Eye (tissue), 1 donor: ENCODE measurements at regions not wholly inside any gene's neighbourhood (a gene's known extent, or its start where the extent isn't known, plus 50 kb on each side); places are given as distances from the start of the nearest gene placed in this dataset.

Experiments used
- DNase-seq: peaks from one replicate; pipeline ENCODE4 v3.0.0-alpha.2; 2015

DNA sequence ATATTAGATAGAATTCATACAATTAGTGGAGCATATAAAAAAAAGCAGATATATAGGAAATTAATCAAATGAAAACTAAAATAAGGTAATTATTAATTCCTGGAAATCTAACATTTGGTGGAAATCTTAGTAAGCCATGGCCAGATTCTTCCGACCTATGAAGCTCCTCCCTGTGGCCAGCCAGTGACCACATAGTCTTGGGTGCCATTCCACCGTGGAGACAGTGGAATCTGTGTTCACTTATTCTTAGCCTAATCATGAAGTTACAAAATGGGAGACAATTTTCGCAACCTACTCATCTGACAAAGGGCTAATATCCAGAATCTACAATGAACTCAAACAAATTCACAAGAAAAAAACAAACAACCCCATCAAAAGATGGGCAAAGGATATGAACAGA is 241.9 kb upstream of the FLRT2 start:
- DNase-seq, result no peak

DNA sequence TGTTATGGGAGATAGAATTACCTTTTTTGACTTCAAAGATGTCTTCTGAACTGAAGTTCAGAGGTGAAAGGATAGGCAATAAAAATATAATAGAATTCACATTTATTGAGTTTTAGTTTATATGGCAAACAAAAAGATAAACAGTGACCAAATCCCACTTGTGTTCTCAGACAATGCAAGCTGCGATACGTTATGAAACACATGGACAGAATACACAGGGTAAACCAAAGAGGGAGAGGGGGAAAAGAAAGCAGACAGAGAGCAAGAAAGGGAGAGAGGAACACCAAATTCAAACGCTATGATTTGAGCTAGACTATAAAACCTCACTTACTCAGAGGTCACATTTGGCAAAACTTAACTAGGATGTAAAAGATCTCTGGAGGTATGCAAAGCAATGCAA is 238.2 kb upstream of the FLRT2 start:
- no peak for DNase-seq

DNA sequence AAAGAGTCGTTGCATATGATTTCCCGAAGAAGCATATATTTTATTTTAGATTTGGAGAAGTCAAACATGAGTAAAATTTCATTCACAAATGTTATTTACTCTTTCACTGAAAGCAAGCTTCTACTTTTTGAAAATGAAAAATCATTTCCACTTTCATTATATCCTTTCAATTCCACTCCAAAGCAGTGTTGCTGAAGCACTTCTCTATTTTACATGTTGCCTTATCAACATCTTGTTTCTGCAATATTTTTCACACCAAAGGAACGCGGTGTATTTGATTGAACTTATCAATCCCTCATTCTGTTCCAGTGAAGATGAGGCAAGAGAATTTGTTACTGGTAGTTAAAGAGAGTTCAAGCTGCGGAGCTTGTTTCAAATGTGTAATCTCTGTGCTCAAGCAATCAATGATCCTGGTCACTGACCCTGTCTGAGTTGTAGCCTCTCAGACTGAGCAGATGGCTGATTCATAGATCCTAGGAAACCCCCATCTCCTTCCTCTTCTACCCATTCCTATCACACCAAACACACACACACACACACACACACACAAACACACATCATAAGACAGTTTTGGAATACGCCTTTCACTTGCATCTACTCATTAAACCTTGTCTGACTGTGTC is 236.2 kb upstream of the FLRT2 start:
- no peak for DNase-seq

DNA sequence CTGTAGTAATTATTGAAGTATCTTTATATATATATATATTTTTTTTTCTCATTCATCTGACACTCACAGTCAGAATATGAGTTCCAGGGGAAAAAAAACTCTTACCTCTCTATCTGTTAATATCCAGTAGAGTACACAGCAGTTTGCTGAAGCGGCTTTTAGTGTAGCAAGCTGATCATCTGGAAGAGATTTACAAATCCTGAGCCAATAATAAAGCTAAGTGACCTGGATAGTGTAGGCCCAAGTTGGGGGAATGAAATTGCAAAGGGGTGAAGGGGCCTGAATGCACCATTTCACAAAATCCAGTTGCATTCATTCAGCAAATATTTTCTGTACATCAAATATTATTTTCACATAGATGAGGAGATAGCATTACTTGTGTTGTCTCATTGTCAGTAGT is 234.6 kb upstream of the FLRT2 start:
- no peak for DNase-seq

DNA sequence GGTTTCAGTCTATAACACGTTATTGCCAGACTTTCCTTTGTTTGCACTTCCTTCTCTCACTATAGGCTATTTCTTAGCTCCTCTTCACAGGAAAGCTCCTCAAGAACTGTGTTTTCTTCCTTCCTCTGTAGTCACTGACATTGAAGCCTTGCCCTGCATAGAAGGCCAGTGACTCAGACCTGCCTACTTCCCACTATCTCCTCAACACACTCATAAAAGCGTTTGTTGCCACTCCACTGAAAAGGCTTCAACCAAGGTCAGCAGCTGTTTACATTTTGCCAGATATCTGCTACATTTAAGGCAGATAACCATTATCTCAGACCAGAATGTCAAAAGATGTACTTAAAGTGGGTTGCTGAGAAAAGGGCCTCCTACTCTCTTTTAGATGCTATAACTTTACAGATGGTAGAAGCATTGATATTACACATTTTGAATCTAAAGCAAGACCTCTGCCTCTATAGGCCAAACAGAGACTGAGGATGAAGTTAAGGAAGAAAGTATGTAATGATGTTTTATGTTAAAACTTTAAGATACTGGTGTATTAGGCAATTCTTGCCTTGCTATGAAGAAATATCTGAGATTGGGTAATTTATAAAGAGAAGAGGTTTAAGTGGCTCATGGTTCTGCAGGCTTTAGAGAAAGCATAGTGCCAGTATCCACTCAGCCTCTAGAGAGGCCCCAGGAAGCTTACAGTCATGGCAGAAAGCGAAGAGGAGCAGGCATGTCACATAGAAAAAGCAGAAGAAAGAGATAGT is 233.3 kb upstream of the FLRT2 start:
- no peak for DNase-seq

DNA sequence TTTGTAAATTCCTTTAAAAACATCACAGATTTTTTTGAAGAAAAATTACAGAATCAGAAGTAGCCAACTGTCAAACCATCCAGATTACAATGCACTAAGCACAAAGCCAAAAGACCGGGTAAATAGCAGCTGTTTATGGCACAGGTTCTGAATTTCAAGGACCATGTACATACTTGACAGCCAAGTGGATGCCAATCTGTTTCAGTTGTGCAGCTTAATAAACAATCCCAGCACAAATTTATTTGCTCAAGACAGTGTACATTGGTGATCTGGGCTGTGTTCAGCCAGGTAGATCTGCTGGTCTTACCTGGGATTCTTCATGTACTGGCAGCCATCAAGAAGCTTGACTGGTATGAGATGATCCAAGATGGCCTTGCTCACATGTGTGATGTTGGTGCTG is 229.8 kb upstream of the FLRT2 start:
- DNase-seq, result no peak

DNA sequence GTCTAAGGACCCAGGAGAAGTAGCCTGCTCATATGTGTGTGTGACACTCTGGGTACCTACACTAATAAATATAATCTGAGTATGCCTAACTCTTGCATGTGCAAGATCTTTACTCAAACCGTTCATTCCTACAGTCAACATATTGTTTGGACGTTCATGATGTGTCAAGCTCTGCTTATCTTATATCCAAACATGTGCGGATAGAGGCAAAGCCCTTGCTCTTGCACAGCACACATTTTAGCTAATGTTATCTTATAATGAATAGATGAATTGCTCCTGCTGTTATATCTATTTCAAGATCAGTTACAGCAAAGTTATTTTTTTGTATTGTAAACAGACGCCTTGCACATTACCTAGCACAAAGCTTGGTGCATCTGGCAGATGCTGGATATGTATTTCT is 228.4 kb upstream of the FLRT2 start:
- no peak for DNase-seq

DNA sequence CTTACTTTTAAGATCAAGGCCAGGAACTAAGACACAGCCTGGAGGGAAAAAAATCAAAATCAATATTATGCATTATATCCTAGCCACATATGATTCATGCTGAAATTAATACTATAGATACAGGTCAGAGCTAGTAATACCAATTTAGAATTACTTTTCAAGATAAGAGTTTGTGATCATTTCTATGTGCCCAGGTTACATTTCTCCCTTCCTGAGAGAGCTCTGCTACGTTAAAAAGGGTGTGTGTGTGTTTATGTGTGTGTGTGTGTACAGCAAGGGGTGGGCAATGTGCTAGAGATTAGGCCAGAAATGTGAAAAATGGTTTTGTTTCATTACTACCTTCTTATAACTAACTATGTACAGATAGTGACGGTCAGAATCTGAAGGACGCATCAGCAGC is 223.9 kb upstream of the FLRT2 start:
- no peak for DNase-seq

DNA sequence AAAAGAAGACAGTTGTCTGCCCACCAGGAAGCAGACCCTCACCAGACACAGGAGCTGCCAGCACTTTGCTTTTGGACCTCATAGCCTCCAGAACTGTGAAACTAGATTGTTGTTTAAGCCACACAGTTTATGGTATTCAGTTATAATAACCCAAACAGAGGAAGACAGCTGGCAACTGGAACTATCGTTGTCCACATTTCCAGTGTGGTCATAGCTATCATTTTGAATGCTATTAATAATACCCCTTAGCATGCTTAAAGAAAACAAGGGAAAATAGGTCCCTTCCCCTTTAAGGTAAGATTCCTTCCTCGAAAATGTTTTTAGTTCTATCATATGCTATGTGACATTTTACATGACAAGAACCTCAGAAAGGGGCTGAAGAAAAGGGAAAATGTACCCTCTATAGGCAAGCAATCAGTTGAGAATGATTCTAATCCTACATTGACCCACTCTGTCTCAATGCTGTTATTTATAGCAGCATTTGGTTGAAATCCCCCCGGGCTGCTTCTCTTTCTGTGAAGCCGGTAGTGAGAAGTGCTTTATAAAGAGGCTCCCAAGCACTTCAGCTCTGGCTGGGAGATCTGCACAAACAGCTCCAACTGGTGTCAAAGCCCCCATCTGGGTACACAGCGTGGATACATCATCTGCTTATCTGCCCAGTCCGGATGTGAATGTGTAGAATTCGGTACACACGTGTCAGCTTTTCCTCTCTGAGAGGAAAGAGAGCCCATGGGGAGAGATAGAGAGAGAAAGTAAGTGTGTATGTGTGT is 221.2 kb upstream of the FLRT2 start:
- DNase-seq, result peak; percentile 47

DNA sequence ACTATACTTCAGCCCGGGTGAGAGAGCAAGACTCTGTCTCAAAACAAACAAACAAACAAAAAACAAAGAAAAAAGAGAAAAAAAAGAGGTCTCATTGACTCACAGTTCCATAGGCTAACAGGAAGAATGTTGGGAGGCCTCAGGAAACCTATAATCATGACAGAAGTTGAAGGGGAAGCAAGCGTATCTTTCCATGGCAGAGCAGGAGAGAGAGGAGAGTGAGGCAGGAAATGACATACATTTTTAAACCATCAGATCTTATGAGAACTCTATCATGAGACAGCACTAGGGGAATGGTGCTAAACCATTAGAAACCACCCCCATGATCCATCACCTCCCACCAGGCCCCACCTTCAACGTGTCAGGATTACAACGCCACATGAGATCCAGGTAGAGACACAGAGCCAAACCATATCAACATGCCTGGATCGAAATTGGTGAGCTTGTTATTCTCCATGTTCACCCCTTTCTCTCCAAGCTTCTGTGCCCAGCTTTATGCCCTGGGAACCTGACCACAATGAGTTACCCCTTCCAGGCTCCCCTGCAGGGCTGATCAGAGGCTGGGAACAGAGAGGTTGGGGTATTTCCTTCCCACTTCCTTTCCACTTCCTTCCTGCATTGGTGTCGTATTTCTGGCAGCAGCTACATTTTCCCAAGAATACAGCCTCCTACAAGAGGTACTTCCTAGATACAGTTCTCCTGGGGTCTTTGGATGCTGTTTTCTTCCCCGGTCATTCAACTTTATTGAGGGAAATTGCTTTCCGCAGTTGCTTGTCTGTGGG is 219.3 kb upstream of the FLRT2 start:
- DNase-seq, result no peak

DNA sequence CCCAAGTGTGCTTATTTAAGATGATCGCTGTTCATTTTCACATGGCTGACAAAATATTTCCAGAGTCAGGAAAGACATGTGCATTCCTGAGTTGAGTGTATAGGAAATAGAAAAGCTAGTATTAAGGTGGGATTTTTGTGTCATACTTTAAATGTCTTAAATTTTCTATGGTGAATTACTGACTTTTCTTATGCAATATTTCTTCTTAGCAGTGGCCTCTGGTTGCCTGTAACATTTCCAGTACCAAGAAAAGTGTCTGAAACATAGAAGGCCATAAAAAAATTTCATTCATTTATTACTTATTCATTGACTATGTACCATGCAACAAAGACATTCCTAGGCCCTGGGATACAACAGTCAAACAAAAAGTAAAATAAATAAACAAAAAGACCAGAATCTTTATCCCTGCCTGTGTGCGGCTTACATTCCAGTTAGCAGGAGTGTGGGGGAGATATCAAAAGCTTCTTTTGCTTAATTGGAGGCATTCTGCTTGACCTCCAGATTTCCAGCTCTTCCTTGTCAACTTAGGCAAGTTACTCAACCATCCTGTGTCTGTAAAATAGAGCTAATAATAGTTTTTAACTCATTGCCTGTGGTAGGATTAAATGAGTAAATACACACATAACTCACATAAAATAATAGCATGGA is 216.3 kb upstream of the FLRT2 start:
- DNase-seq, result peak; percentile 44

DNA sequence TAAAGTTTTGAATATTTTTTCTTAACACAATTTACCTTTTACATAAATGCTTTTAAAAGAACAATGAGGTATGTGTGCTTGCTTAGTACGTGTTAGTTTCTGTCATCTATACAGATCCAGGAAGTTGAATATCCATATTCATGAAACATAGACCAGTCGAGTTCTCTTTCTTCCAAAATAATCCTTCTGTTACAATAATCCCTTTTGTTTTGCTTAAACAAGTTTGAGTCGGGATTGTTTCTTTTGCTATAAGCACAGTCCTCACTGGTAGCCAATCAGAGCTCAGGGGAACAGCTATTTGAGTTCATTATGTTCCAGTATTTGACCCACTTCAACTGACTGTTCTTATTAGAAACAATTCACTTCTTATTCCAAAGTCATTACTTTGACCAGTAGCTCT is 214.7 kb upstream of the FLRT2 start:
- DNase-seq, result no peak

DNA sequence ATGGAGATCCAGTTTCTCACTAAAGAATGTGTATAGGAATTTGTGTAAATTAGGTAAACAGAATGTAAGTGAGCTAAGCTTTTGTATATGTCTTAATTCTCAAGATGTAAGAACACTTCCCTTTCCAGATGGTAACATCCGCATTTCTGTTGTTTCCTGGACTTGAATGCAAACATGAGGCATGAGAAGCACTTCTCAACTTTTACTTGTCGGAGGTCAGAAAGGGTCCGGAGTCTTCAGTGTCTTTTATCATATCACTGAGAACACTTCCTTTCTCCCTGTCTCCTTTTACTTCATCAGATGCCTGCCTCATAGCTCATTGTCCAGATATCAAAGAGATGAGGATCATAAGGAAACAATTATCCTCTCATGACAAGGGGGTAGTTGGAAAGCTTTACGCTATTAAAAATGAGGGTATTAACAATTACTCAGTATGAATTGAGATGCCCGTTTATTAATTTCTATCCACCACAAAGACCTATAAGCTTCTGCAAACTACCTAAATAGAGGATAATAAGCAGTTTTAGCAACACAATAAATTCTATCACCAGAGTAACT is 214.1 kb upstream of the FLRT2 start:
- peak; percentile 58 for DNase-seq

DNA sequence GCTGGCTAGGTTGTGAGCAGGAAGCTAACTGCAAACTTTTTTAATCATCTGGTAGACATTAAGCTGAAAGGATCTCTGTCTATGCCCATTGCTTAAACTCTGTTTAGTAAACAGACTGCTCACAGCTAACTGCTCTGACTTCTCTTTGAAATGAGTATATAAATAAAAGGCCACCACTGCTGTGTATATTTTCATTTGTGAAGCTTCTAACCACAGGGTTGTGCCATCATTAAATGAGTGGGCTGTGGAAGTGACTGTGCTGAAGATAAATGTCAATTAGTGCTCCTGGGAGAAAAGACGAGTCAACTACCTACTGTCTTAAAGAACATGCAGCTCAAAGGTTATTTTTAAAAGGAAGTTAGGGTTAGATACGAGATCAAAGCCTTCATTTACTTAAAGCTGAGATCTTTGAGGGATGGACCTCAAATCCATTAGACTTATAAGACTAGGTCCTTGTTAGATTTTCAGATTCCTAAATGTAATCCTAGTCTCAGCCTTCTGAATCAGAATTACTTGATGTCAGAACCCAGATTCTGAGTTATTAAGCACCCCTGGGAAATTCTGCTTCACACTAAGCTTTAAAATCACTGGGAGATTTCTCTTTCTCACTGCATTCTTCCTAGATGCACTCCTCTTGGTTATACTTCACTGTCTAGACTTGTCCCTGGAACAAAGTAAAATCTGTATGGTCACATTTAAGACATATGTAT is 213.1 kb upstream of the FLRT2 start:
- no peak for DNase-seq

DNA sequence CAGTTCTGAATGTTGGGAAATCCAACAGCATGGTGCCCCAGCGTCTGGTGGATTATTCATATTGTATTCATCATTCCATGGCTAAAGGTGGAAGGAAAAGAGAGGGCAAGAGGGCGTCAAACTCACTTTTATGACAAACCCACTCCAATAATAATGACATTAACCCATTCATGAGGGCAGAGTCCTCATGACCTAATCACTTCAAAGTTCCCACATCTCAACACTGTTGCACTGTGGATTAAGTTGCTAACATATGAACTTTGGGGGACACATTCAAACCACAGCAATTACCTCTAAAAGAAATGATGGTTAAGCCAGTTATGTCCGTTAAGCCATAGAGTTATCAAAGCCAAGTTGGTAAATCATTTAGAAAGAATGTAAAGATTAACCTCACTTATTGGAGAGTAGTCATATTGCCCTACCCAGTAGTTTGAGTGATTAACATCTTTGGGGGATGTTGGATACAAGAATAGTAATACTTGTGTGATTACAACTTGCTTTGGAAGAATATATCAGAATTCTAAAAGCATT is 212.4 kb upstream of the FLRT2 start:
- DNase-seq, result no peak

DNA sequence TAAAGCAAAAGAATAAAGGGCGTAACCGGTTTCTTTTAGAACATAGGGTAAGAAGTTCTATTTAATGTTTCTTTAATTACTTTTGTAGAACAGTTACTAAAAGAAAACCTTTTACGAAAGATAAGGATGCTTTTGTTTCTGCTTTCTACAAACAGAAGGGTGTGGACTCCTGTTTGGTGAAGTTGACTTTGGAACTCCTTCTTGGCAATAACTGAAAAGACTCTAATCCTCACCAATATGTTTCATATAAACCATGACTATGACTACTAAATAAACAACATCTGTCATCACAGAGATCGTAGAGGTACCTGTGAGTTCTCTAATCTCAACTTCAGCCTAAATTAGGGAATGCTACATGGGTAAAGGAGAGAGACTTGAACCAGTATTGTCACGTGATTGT is 210.8 kb upstream of the FLRT2 start:
- DNase-seq, result no peak

DNA sequence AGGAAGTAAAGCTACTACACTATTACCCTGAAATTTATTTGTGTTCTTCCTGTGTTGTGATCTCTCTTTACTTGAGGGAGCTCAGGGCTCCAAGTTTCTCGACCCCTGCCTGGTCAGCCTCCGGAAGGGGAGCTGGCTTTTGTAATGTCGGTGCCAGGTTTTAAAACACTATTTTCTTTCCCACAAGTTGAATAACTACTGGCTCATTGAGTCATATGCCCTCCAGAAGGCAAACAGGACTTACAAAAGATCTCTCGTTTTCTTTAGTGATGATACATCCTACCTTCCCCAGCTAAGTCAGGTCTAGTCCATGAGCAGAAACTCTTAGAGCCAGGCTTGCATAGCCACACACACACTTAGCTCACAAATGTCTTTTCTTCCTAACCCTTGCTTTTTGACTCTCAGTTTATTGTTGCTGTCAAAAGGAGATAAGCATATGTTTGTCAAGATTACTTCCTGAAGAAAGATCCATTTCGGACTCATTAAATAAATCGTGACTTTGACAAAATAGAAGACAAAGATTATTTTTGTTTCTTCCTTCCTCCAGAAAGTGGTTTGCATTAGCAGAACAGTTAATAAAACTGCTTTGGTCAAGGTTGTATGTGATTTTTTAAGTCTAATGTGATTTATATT is 209.8 kb upstream of the FLRT2 start:
- no peak for DNase-seq

DNA sequence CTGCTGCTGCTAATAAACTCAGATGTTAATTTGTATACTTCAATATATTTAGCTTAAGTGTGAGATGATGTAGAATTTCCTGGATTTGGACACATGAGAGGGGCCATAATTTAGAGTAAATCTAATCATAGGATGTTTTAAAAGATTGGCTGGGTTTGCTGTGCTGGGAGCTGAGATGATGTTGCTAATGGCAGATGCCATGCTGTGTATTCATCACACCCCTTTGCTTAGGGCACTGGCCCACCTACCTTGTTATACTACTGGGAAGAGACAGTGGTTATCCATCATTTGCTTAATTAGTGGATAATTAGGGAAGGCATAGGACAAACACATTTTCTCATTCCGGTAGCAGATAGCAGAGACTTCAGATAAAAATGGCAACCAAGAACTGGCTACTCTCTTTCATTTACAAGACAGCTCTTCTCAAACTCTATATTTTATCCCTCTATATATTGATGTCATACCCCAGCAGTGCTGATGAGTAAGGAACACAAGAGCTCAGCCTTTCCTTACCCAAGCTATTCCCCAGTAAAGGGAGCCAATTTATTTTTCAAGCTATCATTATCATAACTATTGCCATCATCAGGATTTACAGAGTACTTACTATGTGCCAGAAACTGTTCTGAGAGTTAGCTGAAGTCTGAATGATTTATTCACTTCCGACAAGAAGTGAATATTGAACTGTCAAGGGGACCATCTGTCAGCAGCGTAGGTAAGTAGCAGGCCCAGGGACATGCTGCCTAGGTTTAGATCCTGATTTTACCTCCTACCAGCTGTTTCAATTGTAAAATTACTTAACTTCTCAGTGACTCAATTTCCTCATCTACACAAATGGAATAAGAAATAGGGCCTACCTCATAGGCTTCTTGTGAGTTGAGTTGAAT is 204.6 kb upstream of the FLRT2 start:
- DNase-seq, result no peak

DNA sequence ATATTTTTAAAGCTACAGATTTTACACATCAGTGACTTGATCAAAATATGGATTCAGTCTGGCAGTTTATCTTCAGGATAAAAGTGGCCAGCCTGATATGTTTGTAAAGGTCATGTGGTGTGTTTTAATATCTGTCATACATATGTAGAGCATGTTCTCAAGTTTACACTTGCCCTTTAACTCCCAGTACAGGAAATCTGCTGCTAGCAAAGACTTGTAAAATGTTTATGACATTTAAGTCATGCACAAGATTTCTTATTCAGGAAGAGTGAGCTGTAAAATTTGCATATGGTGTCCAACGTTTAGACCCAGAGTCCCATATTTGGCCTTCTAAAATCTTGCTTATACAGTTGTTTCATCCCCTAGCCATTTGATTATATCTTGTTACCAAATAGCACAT is 197.5 kb upstream of the FLRT2 start:
- DNase-seq, result no peak

DNA sequence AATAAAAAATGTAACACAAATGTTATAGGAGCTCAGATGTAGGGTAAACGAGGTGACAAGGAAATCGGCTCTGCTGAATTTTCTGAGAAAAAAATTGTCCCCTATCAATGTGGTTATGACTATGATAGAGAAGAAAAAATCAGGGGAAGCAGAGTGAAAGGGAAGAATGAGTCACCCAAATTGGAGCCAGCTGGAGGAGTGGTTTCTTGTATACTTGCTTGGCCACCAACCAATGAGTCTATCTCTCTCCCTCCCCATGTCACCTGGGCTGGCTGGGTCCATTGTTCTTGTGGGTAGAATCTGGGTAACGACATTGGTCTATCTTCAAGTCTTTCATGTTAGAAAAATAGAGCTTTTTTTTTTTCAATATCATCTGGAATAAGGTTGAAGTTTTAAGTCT is 196.6 kb upstream of the FLRT2 start:
- DNase-seq, result no peak
